ENCODE measurements at regions not wholly inside any gene's neighbourhood (a gene's known extent, or its start where the extent isn't known, plus 50 kb on each side); places are given as distances from the start of the nearest gene placed in this dataset.

- RAD21 ChIA-PET (ENCODE audit: low non-redundant PET in 1 of 2, low total read pairs in 2 of 2, uncharacterized antibody in 2 of 2, unreplicated experiment in 2 of 2): no interaction called here
- BruUV-seq (replicated peaks): no TSS peak
- DNase-seq (ENCODE audit: low read depth, low spot score): no peak
- no peaks in the 10 kb centered on the region for H3K36me3 ChIP-seq (ENCODE audit: control insufficient read depth in 1 of 2, insufficient read depth in 2 of 2, low read length in 2 of 2)
- no peak overlapping the region for H3K4me3 ChIP-seq (replicated peaks in 1 of 2; ENCODE audit: low read depth in 1 of 2, low read length in 2 of 2)
- intact Hi-C loops (cut with micrococcal nuclease): no loop called here
- TF ChIP-seq REST (IDR thresholded peaks at IDR 0.05; ENCODE audit: low read depth) (no peak), JUND (IDR thresholded peaks at IDR 0.05) (no peak), ELF1 (IDR thresholded peaks at IDR 0.05; ENCODE audit: borderline replicate concordance, low read depth) (no peak), EGR1 (IDR thresholded peaks at IDR 0.05; ENCODE audit: low read depth) (no peak)
- H3K9me3 ChIP-seq (ENCODE audit: control insufficient read depth in 1 of 2, insufficient read depth in 1 of 2, low read depth in 1 of 2, low read length in 2 of 2): 0 out of 4 replicates have a peak, but pooled peaks cover 0 to 4% of the 10 kb centered on the region in 2 experiments
- no peak for ATAC-seq
- CTCF ChIA-PET: no interaction called here
- H3K27me3 ChIP-seq (ENCODE audit: insufficient read depth, low read length): no peaks in the 10 kb centered on the region
- no peaks in the 10 kb centered on the region for H3K9me2 ChIP-seq (ENCODE audit: insufficient read depth)
- POLR2A ChIA-PET: no interaction called here
- no peaks in the 10 kb centered on the region for H4K20me1 ChIP-seq (ENCODE audit: insufficient read depth)
- no peak overlapping the region for H3K27ac ChIP-seq (ENCODE audit: low read depth, low read length)
- no peak overlapping the region for H2AFZ ChIP-seq (ENCODE audit: low read depth, low read length, poor library complexity, severe bottlenecking)
- H3K4me1 ChIP-seq (ENCODE audit: control insufficient read depth in 1 of 2, insufficient read depth in 2 of 2, low read length in 2 of 2): no peaks in the 10 kb centered on the region
- no peaks in the 10 kb centered on the region for H3K79me2 ChIP-seq (ENCODE audit: insufficient read depth, low read length)
- H3K9ac ChIP-seq (ENCODE audit: low read length): no peak overlapping the region
- H3K4me2 ChIP-seq (ENCODE audit: low read length): no peak overlapping the region
Measured at GRCh38 chr15:93613386-93613785, 524.4 kb upstream of the RGMA start.

GRCh38 chr15:93612953-93613352 lies 523.9 kb upstream of the RGMA start:
- BruUV-seq (replicated peaks): no TSS peak
- ChIA-PET CTCF (no interaction called here), RAD21 (ENCODE audit: low non-redundant PET in 1 of 2, low total read pairs in 2 of 2, uncharacterized antibody in 2 of 2, unreplicated experiment in 2 of 2) (no interaction called here), POLR2A (no interaction called here)
- no peaks in the 10 kb centered on the region for H3K27me3 ChIP-seq (ENCODE audit: insufficient read depth, low read length)
- no peaks in the 10 kb centered on the region for H3K4me1 ChIP-seq (ENCODE audit: control insufficient read depth in 1 of 2, insufficient read depth in 2 of 2, low read length in 2 of 2)
- H2AFZ ChIP-seq (ENCODE audit: low read depth, low read length, poor library complexity, severe bottlenecking): no peak overlapping the region
- no peak overlapping the region for H3K4me2 ChIP-seq (ENCODE audit: low read length)
- ATAC-seq (no peak), DNase-seq (ENCODE audit: low read depth, low spot score) (no peak)
- TF ChIP-seq FOSL1 (IDR thresholded peaks at IDR 0.05; ENCODE audit: low read depth) (no peak), ZBTB33 (IDR thresholded peaks at IDR 0.05; ENCODE audit: extremely low read depth, insufficient replicate concordance, low read length) (no peak), CTCF (IDR thresholded peaks at IDR 0.05 in 2 of 3, conservative IDR thresholded peaks at IDR 0.05 in 1 of 3; ENCODE audit: borderline replicate concordance in 1 of 3, insufficient read depth in 1 of 3, low read depth in 2 of 3, low read length in 2 of 3) (no peak), POLR2AphosphoS5 (IDR thresholded peaks at IDR 0.05; ENCODE audit: low read depth, low read length) (no peak), EZH2 (IDR thresholded peaks at IDR 0.05) (no peak), ELF1 (IDR thresholded peaks at IDR 0.05; ENCODE audit: borderline replicate concordance, low read depth) (no peak), EZH2phosphoT487 (IDR thresholded peaks at IDR 0.05; ENCODE audit: borderline replicate concordance) (no peak)
- no peaks in the 10 kb centered on the region for H4K20me1 ChIP-seq (ENCODE audit: insufficient read depth)
- H3K79me2 ChIP-seq (ENCODE audit: insufficient read depth, low read length): no peaks in the 10 kb centered on the region
- intact Hi-C loops (cut with micrococcal nuclease): no loop called here
- no peak overlapping the region for H3K9ac ChIP-seq (ENCODE audit: low read length)
- no peaks in the 10 kb centered on the region for H3K36me3 ChIP-seq (ENCODE audit: control insufficient read depth in 1 of 2, insufficient read depth in 2 of 2, low read length in 2 of 2)
- no peak overlapping the region for H3K4me3 ChIP-seq (replicated peaks in 1 of 2; ENCODE audit: low read depth in 1 of 2, low read length in 2 of 2)
- H3K9me3 ChIP-seq (ENCODE audit: control insufficient read depth in 1 of 2, insufficient read depth in 1 of 2, low read depth in 1 of 2, low read length in 2 of 2): 0 out of 4 replicates have a peak, but pooled peaks cover 0 to 4% of the 10 kb centered on the region in 2 experiments
- no peaks in the 10 kb centered on the region for H3K9me2 ChIP-seq (ENCODE audit: insufficient read depth)
- H3K27ac ChIP-seq (ENCODE audit: low read depth, low read length): no peak overlapping the region
